Glutamatergic neuron (in vitro differentiated cells): ENCODE measurements at regions not wholly inside any gene's neighbourhood (a gene's known extent, or its start where the extent isn't known, plus 50 kb on each side); places are given as distances from the start of the nearest gene placed in this dataset.

Experiments
- DNase-seq: peaks from one replicate; pipeline ENCODE4 v3.0.0; 2022
- H3K27ac Mint-ChIP-seq: one replicate; pipeline ENCODE4 v1.8.0; 2020; ENCODE audit warnings: mild to moderate bottlenecking, mixed read lengths, inconsistent platforms; ENCODE audit not compliant: unreplicated experiment
- H3K27me3 Mint-ChIP-seq: one replicate; pipeline ENCODE4 v1.8.0; 2020; ENCODE audit warnings: mild to moderate bottlenecking, moderate library complexity, mixed read lengths, inconsistent platforms; ENCODE audit not compliant: unreplicated experiment
- H3K36me3 Mint-ChIP-seq: one replicate; pipeline ENCODE4 v1.8.0; 2020; ENCODE audit warnings: mild to moderate bottlenecking, mixed read lengths, inconsistent platforms; ENCODE audit not compliant: unreplicated experiment
- H3K4me1 Mint-ChIP-seq: one replicate; pipeline ENCODE4 v1.8.0; 2020; ENCODE audit warnings: mild to moderate bottlenecking, low read depth, mixed read lengths, inconsistent platforms; ENCODE audit not compliant: unreplicated experiment
- H3K4me3 Mint-ChIP-seq: one replicate; pipeline ENCODE4 v1.8.0; 2020; ENCODE audit warnings: mild to moderate bottlenecking, mixed read lengths, inconsistent platforms; ENCODE audit not compliant: unreplicated experiment
- H3K9me3 Mint-ChIP-seq: one replicate; pipeline ENCODE4 v1.8.0; 2020; ENCODE audit warnings: mild to moderate bottlenecking, moderate library complexity, mixed read lengths, inconsistent platforms; ENCODE audit not compliant: unreplicated experiment
- CTCF ChIP-seq: fragments of 200-600 bp; sonication (generic); IDR thresholded peaks from one replicate; pipeline ENCODE4 v1.5.0; 2021; ENCODE audit not compliant: partially characterized antibody, unreplicated experiment

- Mint-ChIP-seq H3K9me3 (peaks cover 2% of the 10 kb centered on the region), H3K4me1 (no peaks in the 10 kb centered on the region), H3K4me3 (no peak overlapping the region), H3K27me3 (no peaks in the 10 kb centered on the region), H3K36me3 (no peaks in the 10 kb centered on the region), H3K27ac (no peak overlapping the region)
- no peak for TF ChIP-seq CTCF
- no peak for DNase-seq
Observed at GRCh38 chr4:120589787-120590186, 332.7 kb downstream of the PRDM5 start.

GRCh38 chr4:120568731-120569130 lies 353.8 kb downstream of the PRDM5 start:
- no peak for DNase-seq
- H3K4me3 Mint-ChIP-seq = no peak overlapping the region
- no peak for TF ChIP-seq CTCF
- H3K4me1 Mint-ChIP-seq = no peaks in the 10 kb centered on the region
- H3K9me3 Mint-ChIP-seq = no peaks in the 10 kb centered on the region
- H3K27ac Mint-ChIP-seq = no peak overlapping the region
- peaks cover 2% of the 10 kb centered on the region for H3K27me3 Mint-ChIP-seq
- H3K36me3 Mint-ChIP-seq = no peaks in the 10 kb centered on the region

DNA sequence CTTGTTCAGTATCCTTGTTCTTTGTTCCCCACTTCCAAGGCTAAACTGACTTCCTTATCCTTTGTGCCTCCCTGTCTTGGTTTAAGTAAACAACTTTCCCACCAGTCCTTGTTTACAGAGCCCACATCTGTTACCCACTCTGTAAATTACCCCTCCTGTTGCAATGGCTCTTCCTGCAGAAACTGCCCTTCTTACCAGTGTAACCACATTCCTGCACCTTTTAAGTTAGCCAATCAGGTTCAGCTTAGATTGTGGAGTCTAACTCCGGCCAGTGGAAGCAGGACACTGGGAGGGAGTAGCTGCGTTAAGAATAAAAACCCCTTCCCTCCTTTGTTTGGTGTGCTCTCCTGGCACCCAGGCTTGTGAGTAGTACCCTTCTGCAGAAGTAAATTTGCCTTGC lies 360.9 kb downstream of the PRDM5 start:
- H3K27me3 Mint-ChIP-seq = no peaks in the 10 kb centered on the region
- H3K36me3 Mint-ChIP-seq = peaks cover 11% of the 10 kb centered on the region
- peaks cover 4% of the 10 kb centered on the region for H3K9me3 Mint-ChIP-seq
- H3K27ac Mint-ChIP-seq = no peak overlapping the region
- no peak for DNase-seq
- no peak for TF ChIP-seq CTCF
- no peak overlapping the region for H3K4me3 Mint-ChIP-seq
- no peaks in the 10 kb centered on the region for H3K4me1 Mint-ChIP-seq

- H3K27ac Mint-ChIP-seq = no peak overlapping the region
- peaks cover 4% of the 10 kb centered on the region for H3K9me3 Mint-ChIP-seq
- H3K4me1 Mint-ChIP-seq = no peaks in the 10 kb centered on the region
- no peak overlapping the region for H3K4me3 Mint-ChIP-seq
- H3K27me3 Mint-ChIP-seq = no peaks in the 10 kb centered on the region
- no peak for DNase-seq
- no peak for TF ChIP-seq CTCF
- peaks cover 11% of the 10 kb centered on the region for H3K36me3 Mint-ChIP-seq
Observed at GRCh38 chr4:120557372-120557771, 365.2 kb downstream of the PRDM5 start.

GRCh38 chr4:120555058-120555457 lies 367.5 kb downstream of the PRDM5 start:
- no peak overlapping the region for H3K27ac Mint-ChIP-seq
- no peaks in the 10 kb centered on the region for H3K36me3 Mint-ChIP-seq
- TF ChIP-seq CTCF = no peak
- H3K9me3 Mint-ChIP-seq = no peaks in the 10 kb centered on the region
- H3K4me1 Mint-ChIP-seq = no peaks in the 10 kb centered on the region
- no peak for DNase-seq
- no peak overlapping the region for H3K4me3 Mint-ChIP-seq
- no peaks in the 10 kb centered on the region for H3K27me3 Mint-ChIP-seq
